K562 (cell line): ENCODE measurements at regions not wholly inside any gene's neighbourhood (a gene's known extent, or its start where the extent isn't known, plus 50 kb on each side); places are given as distances from the start of the nearest gene placed in this dataset.
A peak's percentile ranks its signal among the peaks of the same experiment; 100 is the strongest.

ENCODE experiments used
- HLTF ChIP-seq: fragments of 450-650 bp; IDR thresholded peaks from 2 replicates; pipeline ENCODE4 v1.6.1; 2016
- KDM5B ChIP-seq: fragments of 200-600 bp; sonication (generic); IDR thresholded peaks from 2 replicates; pipeline ENCODE4 v1.6.1; 2012; ENCODE audit warnings: low read depth, mild to moderate bottlenecking, moderate library complexity, low read length, control low read depth, inconsistent platforms; ENCODE audit not compliant: insufficient replicate concordance
- MED1 ChIP-seq: sonication (generic); formaldehyde crosslinking; IDR thresholded peaks from 2 replicates; pipeline ENCODE4 v1.8.1; 2023; ENCODE audit warnings: missing genetic modification reagents, borderline replicate concordance
- NR2F6 ChIP-seq: fragments of 450-650 bp; formaldehyde crosslinking; IDR thresholded peaks from 2 replicates; pipeline ENCODE4 v1.4.0; 2020; ENCODE audit warnings: mild to moderate bottlenecking
- RAD51 ChIP-seq: fragments of 450-650 bp; IDR thresholded peaks from 2 replicates; pipeline ENCODE4 v1.7.1; 2016; ENCODE audit warnings: low read depth, mild to moderate bottlenecking, borderline replicate concordance
- RUNX1 ChIP-seq: sonication (generic); IDR thresholded peaks from 2 replicates; pipeline ENCODE4 v1.6.1; 2016; ENCODE audit warnings: antibody characterized with exemption, low read depth
- TOE1 ChIP-seq, 2 experiments: fragments of 450-650 bp in 1 of 2; sonication (generic) in 1 of 2; formaldehyde crosslinking in 1 of 2; IDR thresholded peaks; 2 replicates each; pipeline versions ENCODE4 v1.7.1 to v1.8.0; 2016 to 2022; ENCODE audit warnings: borderline replicate concordance in 2 of 2, mild to moderate bottlenecking in 2 of 2, antibody characterized with exemption in 1 of 2, inconsistent platforms in 1 of 2, low read depth in 1 of 2, missing genetic modification reagents in 1 of 2, moderate library complexity in 1 of 2
- ZNF124 ChIP-seq: sonication (generic); formaldehyde crosslinking; IDR thresholded peaks from 2 replicates; pipeline ENCODE4 v1.8.1; 2022; ENCODE audit warnings: missing genetic modification reagents
- ZNF165 ChIP-seq: fragments of 250-450 bp; sonication (Bioruptor Pico); IDR thresholded peaks from 2 replicates; pipeline ENCODE4 v1.4.0; 2020; ENCODE audit warnings: borderline replicate concordance
- TF ChIP-seq, protein P1 (sequence below), 2 experiments: fragments of 200-800 bp in 1 of 2; sonication (Bioruptor generic) in 1 of 2; sonication (generic) in 1 of 2; formaldehyde crosslinking in 1 of 2; IDR thresholded peaks in 1 of 2; conservative IDR thresholded peaks in 1 of 2; 2 replicates each; pipeline versions ENCODE4 v1.5.0 to v1.6.1; 2016 to 2020; ENCODE audit warnings: missing compliant biosample characterization in 1 of 2, missing genetic modification characterization in 1 of 2, missing genetic modification reagents in 1 of 2
- TF ChIP-seq, protein P2 (sequence below): fragments of 250-450 bp; sonication (Bioruptor Pico); IDR thresholded peaks from 2 replicates; pipeline ENCODE4 v1.5.0; 2020; ENCODE audit warnings: mild to moderate bottlenecking
- TF ChIP-seq, protein P3 (sequence below): fragments of 450-650 bp; formaldehyde crosslinking; IDR thresholded peaks from 2 replicates; pipeline ENCODE4 v1.4.0; 2020; ENCODE audit warnings: mild to moderate bottlenecking, mixed read lengths

DNA sequence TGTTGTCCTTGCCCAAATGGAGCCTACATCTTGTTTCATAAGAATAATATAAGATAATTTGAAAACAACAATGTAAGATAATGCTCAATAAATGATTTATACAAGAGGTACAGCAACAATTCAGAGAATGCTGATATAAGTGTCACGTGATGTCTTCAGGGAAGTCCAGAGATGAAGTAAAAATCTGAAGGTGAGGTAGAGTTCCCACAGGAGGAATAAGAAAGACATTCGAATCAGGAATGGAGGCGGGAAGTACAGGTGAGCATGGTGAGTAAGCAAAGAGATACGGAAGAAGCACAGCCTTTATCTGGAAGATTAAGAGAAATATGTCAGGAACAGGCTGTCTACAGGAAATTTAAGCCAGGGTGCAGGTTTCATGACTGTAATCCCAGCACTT lies 165.9 kb upstream of the MARCKS start (continued):
- TF ChIP-seq, protein P1, sequence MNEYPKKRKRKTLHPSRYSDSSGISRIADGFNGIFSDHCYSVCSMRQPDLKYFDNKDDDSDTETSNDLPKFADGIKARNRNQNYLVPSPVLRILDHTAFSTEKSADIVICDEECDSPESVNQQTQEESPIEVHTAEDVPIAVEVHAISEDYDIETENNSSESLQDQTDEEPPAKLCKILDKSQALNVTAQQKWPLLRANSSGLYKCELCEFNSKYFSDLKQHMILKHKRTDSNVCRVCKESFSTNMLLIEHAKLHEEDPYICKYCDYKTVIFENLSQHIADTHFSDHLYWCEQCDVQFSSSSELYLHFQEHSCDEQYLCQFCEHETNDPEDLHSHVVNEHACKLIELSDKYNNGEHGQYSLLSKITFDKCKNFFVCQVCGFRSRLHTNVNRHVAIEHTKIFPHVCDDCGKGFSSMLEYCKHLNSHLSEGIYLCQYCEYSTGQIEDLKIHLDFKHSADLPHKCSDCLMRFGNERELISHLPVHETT (CRISPR knock-in tag; conservative IDR thresholded peaks at IDR 0.05 in 1 of 2, IDR thresholded peaks at IDR 0.05 in 1 of 2), result no peak
- no peak for TF ChIP-seq NR2F6 (CRISPR knock-in tag)
- TF ChIP-seq TOE1 (IDR thresholded peaks at IDR 0.05; ENCODE audit: borderline replicate concordance), result 0 out of 2 replicates have a peak, but pooled peaks have one; percentile 25
- no peak for TF ChIP-seq TOE1 (CRISPR knock-in tag; IDR thresholded peaks at IDR 0.05; ENCODE audit: borderline replicate concordance, low read depth)
- no peak for TF ChIP-seq HLTF
- no peak for TF ChIP-seq RUNX1
- peak; percentile 61 for TF ChIP-seq RAD51
- no peak for TF ChIP-seq ZNF165
- TF ChIP-seq KDM5B, result no peak
- TF ChIP-seq ZNF124 (CRISPR knock-in tag), result no peak
- TF ChIP-seq, protein P2, sequence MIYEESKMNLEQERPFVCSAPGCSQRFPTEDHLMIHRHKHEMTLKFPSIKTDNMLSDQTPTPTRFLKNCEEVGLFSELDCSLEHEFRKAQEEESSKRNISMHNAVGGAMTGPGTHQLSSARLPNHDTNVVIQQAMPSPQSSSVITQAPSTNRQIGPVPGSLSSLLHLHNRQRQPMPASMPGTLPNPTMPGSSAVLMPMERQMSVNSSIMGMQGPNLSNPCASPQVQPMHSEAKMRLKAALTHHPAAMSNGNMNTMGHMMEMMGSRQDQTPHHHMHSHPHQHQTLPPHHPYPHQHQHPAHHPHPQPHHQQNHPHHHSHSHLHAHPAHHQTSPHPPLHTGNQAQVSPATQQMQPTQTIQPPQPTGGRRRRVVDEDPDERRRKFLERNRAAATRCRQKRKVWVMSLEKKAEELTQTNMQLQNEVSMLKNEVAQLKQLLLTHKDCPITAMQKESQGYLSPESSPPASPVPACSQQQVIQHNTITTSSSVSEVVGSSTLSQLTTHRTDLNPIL (CRISPR knock-in tag), result no peak
- TF ChIP-seq MED1 (CRISPR knock-in tag), result no peak
- TF ChIP-seq, protein P3, sequence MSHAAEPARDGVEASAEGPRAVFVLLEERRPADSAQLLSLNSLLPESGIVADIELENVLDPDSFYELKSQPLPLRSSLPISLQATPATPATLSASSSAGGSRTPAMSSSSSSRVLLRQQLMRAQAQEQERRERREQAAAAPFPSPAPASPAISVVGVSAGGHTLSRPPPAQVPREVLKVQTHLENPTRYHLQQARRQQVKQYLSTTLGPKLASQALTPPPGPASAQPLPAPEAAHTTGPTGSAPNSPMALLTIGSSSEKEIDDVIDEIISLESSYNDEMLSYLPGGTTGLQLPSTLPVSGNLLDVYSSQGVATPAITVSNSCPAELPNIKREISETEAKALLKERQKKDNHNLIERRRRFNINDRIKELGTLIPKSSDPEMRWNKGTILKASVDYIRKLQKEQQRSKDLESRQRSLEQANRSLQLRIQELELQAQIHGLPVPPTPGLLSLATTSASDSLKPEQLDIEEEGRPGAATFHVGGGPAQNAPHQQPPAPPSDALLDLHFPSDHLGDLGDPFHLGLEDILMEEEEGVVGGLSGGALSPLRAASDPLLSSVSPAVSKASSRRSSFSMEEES (CRISPR knock-in tag), result peak; percentile 91
